WTC11 (cell line): ENCODE measurements at regions not wholly inside any gene's neighbourhood (a gene's known extent, or its start where the extent isn't known, plus 50 kb on each side); places are given as distances from the start of the nearest gene placed in this dataset.

Experiments used
- ATAC-seq: fragments of 200-7000 bp; cut with Tn5 transposase; 2 replicates; pipeline ENCODE4 v1.10.0; 2021; ENCODE audit warnings: mild to moderate bottlenecking, moderate library complexity
- CTCF ChIA-PET: fragments of 300-600 bp; sonication (Branson Sonifier 250); formaldehyde crosslinking; loops from one replicate; lab custom pipeline; 2021; ENCODE audit warnings: antibody characterized with exemption; lab: Charles Lee
- POLR2A ChIA-PET: fragments of 350-600 bp; sonication (Branson Sonifier 250); formaldehyde crosslinking; loops from one replicate; lab custom pipeline; 2021; ENCODE audit warnings: antibody characterized with exemption; lab: Charles Lee
- DNase-seq: peaks from one replicate; pipeline ENCODE4 v3.0.0; 2021; ENCODE audit warnings: low spot score
- H3K27ac Mint-ChIP-seq: 2 replicates; pipeline ENCODE4 v1.8.0; 2021; ENCODE audit warnings: mixed read lengths
- H3K27me3 Mint-ChIP-seq: 2 replicates; pipeline ENCODE4 v1.8.0; 2021; ENCODE audit warnings: low read depth, mild to moderate bottlenecking, moderate library complexity, mixed read lengths
- H3K36me3 Mint-ChIP-seq: 2 replicates; pipeline ENCODE4 v1.8.0; 2021; ENCODE audit warnings: mixed read lengths
- H3K4me1 Mint-ChIP-seq: 2 replicates; pipeline ENCODE4 v1.8.0; 2022; ENCODE audit warnings: mixed read lengths
- H3K4me3 Mint-ChIP-seq: 2 replicates; pipeline ENCODE4 v1.8.0; 2021; ENCODE audit warnings: mild to moderate bottlenecking, moderate library complexity, mixed read lengths
- H3K9me3 Mint-ChIP-seq: 2 replicates; pipeline ENCODE4 v1.8.0; 2021; ENCODE audit warnings: mixed read lengths
- AFF4 ChIP-seq: sonication (generic); formaldehyde crosslinking; IDR thresholded peaks from 2 replicates; pipeline ENCODE4 v1.8.1; 2023; ENCODE audit warnings: mild to moderate bottlenecking, missing genetic modification reagents, borderline replicate concordance
- ARID4B ChIP-seq: sonication (generic); formaldehyde crosslinking; IDR thresholded peaks from 2 replicates; pipeline ENCODE4 v1.8.0; 2023; ENCODE audit warnings: missing genetic modification reagents, mild to moderate bottlenecking, borderline replicate concordance
- ESRRA ChIP-seq: sonication (generic); formaldehyde crosslinking; IDR thresholded peaks from 2 replicates; pipeline ENCODE4 v1.8.1; 2022; ENCODE audit warnings: mild to moderate bottlenecking, missing genetic modification reagents, borderline replicate concordance
- FOXJ3 ChIP-seq: sonication (generic); formaldehyde crosslinking; IDR thresholded peaks from 2 replicates; pipeline ENCODE4 v1.9.0; 2021; ENCODE audit warnings: missing genetic modification reagents, mild to moderate bottlenecking, borderline replicate concordance
- GABPB1 ChIP-seq: sonication (generic); formaldehyde crosslinking; IDR thresholded peaks from 2 replicates; pipeline ENCODE4 v1.8.1; 2023; ENCODE audit warnings: mild to moderate bottlenecking, missing genetic modification reagents
- HMGXB4 ChIP-seq: sonication (generic); formaldehyde crosslinking; IDR thresholded peaks from 2 replicates; pipeline ENCODE4 v1.8.1; 2023; ENCODE audit warnings: mild to moderate bottlenecking, moderate library complexity, missing genetic modification reagents
- IRF1 ChIP-seq: sonication (generic); formaldehyde crosslinking; IDR thresholded peaks from 2 replicates; pipeline ENCODE4 v1.8.0; 2023; ENCODE audit warnings: missing genetic modification reagents
- NFATC4 ChIP-seq: fragments of 250-450 bp; sonication (Bioruptor Pico); IDR thresholded peaks from 2 replicates; pipeline ENCODE4 v1.9.0; 2021; ENCODE audit warnings: mild to moderate bottlenecking
- NFE2L1 ChIP-seq: sonication (generic); formaldehyde crosslinking; IDR thresholded peaks from 2 replicates; pipeline ENCODE4 v1.8.1; 2023; ENCODE audit warnings: missing genetic modification reagents
- RELA ChIP-seq: sonication (generic); formaldehyde crosslinking; IDR thresholded peaks from 2 replicates; pipeline ENCODE4 v1.8.1; 2022; ENCODE audit warnings: missing genetic modification reagents, mild to moderate bottlenecking, borderline replicate concordance
- SMAD4 ChIP-seq: sonication (generic); formaldehyde crosslinking; IDR thresholded peaks from 2 replicates; pipeline ENCODE4 v1.8.0; 2022; ENCODE audit warnings: mild to moderate bottlenecking, missing genetic modification reagents
- SOX15 ChIP-seq: fragments of 250-450 bp; sonication (Bioruptor Pico); IDR thresholded peaks from 2 replicates; pipeline ENCODE4 v1.9.0; 2021; ENCODE audit warnings: mild to moderate bottlenecking
- TEAD1 ChIP-seq: sonication (generic); formaldehyde crosslinking; IDR thresholded peaks from 2 replicates; pipeline ENCODE4 v1.8.0; 2022; ENCODE audit warnings: mild to moderate bottlenecking, missing genetic modification reagents
- TEAD4 ChIP-seq: sonication (generic); formaldehyde crosslinking; IDR thresholded peaks from 2 replicates; pipeline ENCODE4 v1.8.0; 2022; ENCODE audit warnings: mild to moderate bottlenecking, missing genetic modification reagents
- ZNF121 ChIP-seq: sonication (generic); formaldehyde crosslinking; IDR thresholded peaks from 2 replicates; pipeline ENCODE4 v1.8.0; 2023; ENCODE audit warnings: missing genetic modification reagents
- ZNF532 ChIP-seq: fragments of 250-450 bp; sonication (Bioruptor Pico); IDR thresholded peaks from 2 replicates; pipeline ENCODE4 v1.9.0; 2021; ENCODE audit warnings: mild to moderate bottlenecking, borderline replicate concordance

- no peak for TF ChIP-seq GABPB1
- no peak for TF ChIP-seq TEAD1 (CRISPR knock-in tag)
- no peak for TF ChIP-seq FOXJ3
- no peak for TF ChIP-seq ESRRA (CRISPR knock-in tag)
- TF ChIP-seq SMAD4 (CRISPR knock-in tag): no peak
- no peak for TF ChIP-seq ZNF121 (CRISPR knock-in tag)
- TF ChIP-seq ZNF532 (CRISPR knock-in tag): no peak
- no peak for TF ChIP-seq NFATC4
- TF ChIP-seq TEAD4 (CRISPR knock-in tag): no peak
Observed at GRCh38 chr3:124230432-124230831, 238.5 kb upstream of the ROPN1 start (continued).

GRCh38 chr3:124230998-124231397, 239.1 kb upstream of the ROPN1 start:
- TF ChIP-seq NFE2L1 (CRISPR knock-in tag) (no peak), ESRRA (CRISPR knock-in tag) (no peak), RELA (no peak), AFF4 (no peak), SOX15 (CRISPR knock-in tag) (no peak), IRF1 (no peak), HMGXB4 (CRISPR knock-in tag) (no peak), SMAD4 (CRISPR knock-in tag) (no peak)
- Mint-ChIP-seq H3K27ac (no peak overlapping the region), H3K36me3 (peaks cover 8% of the 10 kb centered on the region), H3K27me3 (peaks cover 2% of the 10 kb centered on the region), H3K9me3 (peaks cover 16% of the 10 kb centered on the region), H3K4me1 (peaks cover 11% of the 10 kb centered on the region), H3K4me3 (no peak overlapping the region)
- no peak for DNase-seq
- ATAC-seq: peak; percentile 41
- CTCF ChIA-PET: interaction anchor here (0.8 to 1.6 kb wide), 3 partner anchors 16 to 198 kb away, joined by 4 to 6 read pairs (median 4); partner anchors contain the start of gene KALRN
- POLR2A ChIA-PET: no interaction called here

GRCh38 chr3:124234852-124235252, 242.9 kb upstream of the ROPN1 start:
- Mint-ChIP-seq H3K9me3 (no peaks in the 10 kb centered on the region), H3K36me3 (no peaks in the 10 kb centered on the region), H3K27me3 (peaks cover 2% of the 10 kb centered on the region; the same call in 1 of the 2 replicates), H3K4me1 (peaks cover 11% of the 10 kb centered on the region), H3K27ac (no peak overlapping the region), H3K4me3 (no peak overlapping the region)
- ChIA-PET CTCF (no interaction called here), POLR2A (no interaction called here)
- ATAC-seq: no peak
- no peak for DNase-seq
- TF ChIP-seq SMAD4 (CRISPR knock-in tag) (no peak), HMGXB4 (CRISPR knock-in tag) (no peak), ARID4B (CRISPR knock-in tag) (no peak)
